Subcutaneous abdominal adipose tissue (tissue), 5 donors: ENCODE measurements at regions not wholly inside any gene's neighbourhood (a gene's known extent, or its start where the extent isn't known, plus 50 kb on each side); places are given as distances from the start of the nearest gene placed in this dataset.
"Not testable (repeated sequence)": the region's sequence is repeated elsewhere in the genome, so short reads cannot be mapped to it uniquely, and the experiment has no call there.

Source experiments
- H3K27ac ChIP-seq: one replicate; pipeline ENCODE4 v1.7.0; 2013; ENCODE audit warnings: low read depth, mild to moderate bottlenecking, inconsistent platforms, low read length, moderate library complexity
- H3K27me3 ChIP-seq, 5 donors: one replicate each; pipeline ENCODE4 v1.7.0; 2013; ENCODE audit warnings: low read length in 5 of 5, inconsistent platforms in 1 of 5; ENCODE audit not compliant: control insufficient read depth in 5 of 5, insufficient read depth in 4 of 5
- H3K36me3 ChIP-seq, 5 donors: one replicate each; pipeline ENCODE4 v1.7.0; 2013; ENCODE audit warnings: low read length in 5 of 5; ENCODE audit not compliant: control insufficient read depth in 5 of 5, insufficient read depth in 5 of 5
- H3K4me1 ChIP-seq, 5 donors: one replicate each; pipeline ENCODE4 v1.7.0; 2013; ENCODE audit warnings: low read length in 5 of 5, mild to moderate bottlenecking in 3 of 5, moderate library complexity in 1 of 5; ENCODE audit not compliant: control insufficient read depth in 5 of 5, insufficient read depth in 5 of 5
- H3K4me3 ChIP-seq, 5 donors: one replicate each; pipeline ENCODE4 v1.7.0; 2013; ENCODE audit warnings: low read length in 5 of 5, low read depth in 1 of 5
- H3K9ac ChIP-seq, 5 donors: one replicate each; pipeline ENCODE4 v1.7.0; 2013; ENCODE audit warnings: low read length in 5 of 5, mild to moderate bottlenecking in 4 of 5, moderate library complexity in 3 of 5
- H3K9me3 ChIP-seq, 5 donors: one replicate each; pipeline ENCODE4 v1.7.0; 2013; ENCODE audit warnings: low read length in 5 of 5; ENCODE audit not compliant: control insufficient read depth in 5 of 5
- donor health status: healthy.
- donor health status: healthy.
- donor health status: healthy.
- donor health status: healthy.
- donor health status: healthy.

DNA sequence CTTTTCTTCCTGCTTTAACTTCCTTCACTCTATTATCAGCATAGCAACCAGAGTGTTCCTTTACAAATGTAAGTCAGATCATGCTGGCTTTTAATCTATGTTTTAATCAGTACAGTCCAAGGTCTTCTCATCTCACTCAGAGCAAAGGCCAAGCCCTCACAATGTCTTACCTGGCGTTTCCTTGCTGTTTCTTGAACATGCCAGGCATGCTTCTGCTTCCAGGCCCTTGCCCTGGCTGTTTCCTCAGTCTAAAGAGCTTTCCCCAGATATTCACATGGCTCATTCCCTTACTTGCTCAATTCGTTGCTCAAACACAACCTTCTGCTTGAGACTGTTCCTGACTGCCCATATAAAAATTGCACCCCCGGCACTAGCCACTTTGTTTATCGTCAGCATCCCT, 121.7 kb upstream of the GLRA1 start:
- no peak overlapping the region for H3K9ac ChIP-seq
- no peaks in the 10 kb centered on the region for H3K36me3 ChIP-seq
- H3K27ac ChIP-seq = no peak overlapping the region
- H3K4me1 ChIP-seq = no peaks in the 10 kb centered on the region
- H3K4me3 ChIP-seq = no peak overlapping the region
- peaks cover 0 to 9% (median 4%) of the 10 kb centered on the region in 5 donors for H3K9me3 ChIP-seq
- H3K27me3 ChIP-seq = no peaks in the 10 kb centered on the region

DNA sequence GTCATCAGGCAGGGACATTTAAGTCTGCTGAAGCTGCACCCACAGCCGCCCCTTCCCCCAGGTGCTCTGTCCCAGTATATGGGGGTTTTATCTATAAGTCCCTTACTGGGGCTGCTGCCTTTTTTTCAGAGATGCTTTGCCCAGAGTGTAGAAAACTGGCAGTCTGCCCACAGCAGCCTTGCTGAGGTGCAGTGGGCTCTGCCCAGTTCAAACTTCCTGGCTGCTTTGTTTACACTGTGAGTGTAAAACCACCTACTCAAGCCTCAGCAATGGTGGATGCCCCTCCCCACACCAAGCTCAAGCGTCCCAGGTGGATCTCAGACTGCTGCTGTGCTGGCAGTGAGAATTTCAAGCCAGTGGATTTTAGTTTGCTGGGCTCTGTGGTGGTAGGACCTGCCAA, 114.2 kb upstream of the GLRA1 start:
- not testable (repeated sequence) for H3K9ac ChIP-seq, H3K27ac ChIP-seq, H3K9me3 ChIP-seq, H3K27me3 ChIP-seq, H3K4me3 ChIP-seq, H3K4me1 ChIP-seq, H3K36me3 ChIP-seq

DNA sequence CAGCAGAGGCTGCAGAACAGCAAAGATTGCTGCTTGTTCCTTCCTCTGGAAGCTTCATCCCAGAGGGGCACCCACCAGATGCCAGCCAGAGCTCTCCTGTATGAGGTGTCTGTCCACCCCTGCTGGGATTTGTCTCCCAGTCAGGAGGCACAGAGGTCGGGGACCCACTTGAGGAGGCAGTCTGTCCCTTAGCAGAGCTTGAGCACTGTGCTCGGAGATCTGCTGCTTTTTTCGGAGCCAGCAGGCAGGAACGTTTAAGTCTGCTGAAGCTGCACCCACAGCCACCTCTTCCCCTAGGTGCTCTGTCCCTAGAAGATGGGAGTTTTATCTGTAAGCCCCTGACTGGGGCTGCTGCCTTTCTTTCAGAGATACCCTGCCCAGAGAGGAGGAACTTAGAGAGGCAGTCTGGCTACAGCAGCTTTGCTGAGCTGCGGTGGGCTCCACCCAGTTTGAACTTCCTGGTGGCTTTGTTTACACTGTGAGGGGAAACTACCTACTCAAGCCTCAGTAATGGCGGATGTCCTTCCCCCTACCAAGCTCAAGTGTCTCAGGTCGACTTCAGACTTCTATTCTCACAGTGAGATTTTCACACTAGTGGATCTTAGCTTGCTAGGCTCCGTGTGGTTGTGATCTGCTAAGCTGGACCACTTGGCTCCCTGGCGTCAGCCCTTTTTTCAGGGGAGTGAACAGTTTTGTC, 101.8 kb upstream of the GLRA1 start:
- H3K9me3 ChIP-seq, H3K27me3 ChIP-seq, H3K4me3 ChIP-seq, H3K9ac ChIP-seq, H3K36me3 ChIP-seq, H3K4me1 ChIP-seq, H3K27ac ChIP-seq: not testable (repeated sequence)

DNA sequence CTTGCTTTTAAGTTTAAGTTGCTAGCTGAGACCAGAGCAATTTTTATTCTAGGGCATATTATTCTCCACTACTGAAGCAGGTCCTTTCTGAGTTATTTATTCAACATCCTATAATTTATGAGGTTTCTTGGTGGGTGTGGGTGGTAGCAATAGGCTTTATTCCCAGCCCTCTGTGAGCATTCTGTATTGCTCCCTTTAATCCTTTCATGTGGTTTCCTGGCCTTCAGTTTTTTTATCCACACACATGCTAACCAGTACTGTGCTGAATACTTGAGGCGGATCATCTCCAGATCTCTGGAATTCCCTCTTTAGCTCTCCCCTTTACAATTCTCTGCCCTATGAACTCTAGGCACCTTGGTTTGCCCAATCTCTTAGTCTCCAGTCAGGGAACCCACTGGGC, 91.8 kb upstream of the GLRA1 start:
- no peaks in the 10 kb centered on the region for H3K4me1 ChIP-seq
- H3K9me3 ChIP-seq = no peaks in the 10 kb centered on the region
- H3K27ac ChIP-seq = no peak overlapping the region
- no peaks in the 10 kb centered on the region for H3K27me3 ChIP-seq
- H3K36me3 ChIP-seq = no peaks in the 10 kb centered on the region
- no peak overlapping the region for H3K4me3 ChIP-seq
- no peak overlapping the region for H3K9ac ChIP-seq

DNA sequence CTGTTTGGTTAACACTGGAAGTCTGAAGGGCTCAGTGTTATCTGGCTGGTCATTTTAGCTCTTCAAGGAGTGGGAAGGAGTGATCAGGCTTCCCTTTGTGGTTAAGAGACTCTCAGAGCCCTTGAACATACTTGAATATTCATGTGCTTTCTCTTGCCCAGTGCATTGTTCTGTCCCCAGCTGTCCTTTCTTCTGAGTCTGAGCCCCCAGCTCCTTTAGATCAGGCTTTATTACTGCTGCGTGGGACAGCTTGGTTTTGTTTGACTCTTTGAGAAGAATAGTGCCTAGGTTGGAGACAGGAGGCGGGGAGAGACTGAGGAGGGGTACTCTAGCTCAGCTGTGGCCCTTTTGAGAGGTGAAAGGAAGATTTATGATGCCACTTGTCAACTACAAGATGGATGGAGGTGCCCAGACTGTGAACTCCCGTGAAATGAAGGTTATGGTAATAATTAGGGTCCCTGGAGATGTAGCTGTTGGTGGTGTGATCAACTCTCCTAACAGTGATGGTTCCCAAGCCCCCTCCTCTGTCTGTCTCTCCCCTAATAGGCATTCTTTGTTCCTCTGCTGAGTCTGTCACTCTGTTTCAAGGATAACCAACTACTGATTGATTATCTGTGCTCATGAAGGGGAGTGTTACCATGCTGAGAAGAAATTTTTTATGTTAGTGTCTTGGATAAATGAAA, 83.1 kb upstream of the GLRA1 start:
- Histone ChIP-seq H3K27ac (no peak overlapping the region), H3K4me1 (no peaks in the 10 kb centered on the region), H3K4me3 (no peak overlapping the region), H3K36me3 (no peaks in the 10 kb centered on the region), H3K27me3 (no peaks in the 10 kb centered on the region), H3K9ac (no peak overlapping the region), H3K9me3 (no peaks in the 10 kb centered on the region)

DNA sequence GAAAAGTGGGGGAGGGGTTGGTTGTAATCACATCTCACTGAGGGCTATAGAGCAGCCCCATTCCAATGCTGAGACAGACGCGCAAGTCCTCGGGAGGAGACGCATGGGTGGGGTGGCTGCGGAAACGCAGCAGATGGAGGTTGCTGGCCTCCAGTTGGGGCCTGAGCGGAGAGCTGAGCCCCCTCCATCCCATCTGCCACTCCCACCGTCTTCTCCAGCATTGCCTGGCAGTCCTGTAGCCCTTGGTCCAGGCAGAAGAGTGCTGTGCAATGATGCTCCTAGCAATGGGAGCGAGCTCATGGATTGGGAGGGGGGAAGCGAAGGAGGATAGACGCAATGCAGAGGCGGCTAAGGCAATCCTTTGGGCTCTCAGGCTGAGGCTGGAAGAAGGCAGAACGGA, 79.4 kb upstream of the GLRA1 start:
- no peaks in the 10 kb centered on the region for H3K27me3 ChIP-seq

More for the DNA sequence above, 79.4 kb upstream of the GLRA1 start:
- H3K36me3 ChIP-seq = no peaks in the 10 kb centered on the region
- H3K9ac ChIP-seq = no peak overlapping the region
- H3K4me3 ChIP-seq = no peak overlapping the region
- H3K4me1 ChIP-seq = no peaks in the 10 kb centered on the region
- peaks cover 3 to 7% (median 5%) of the 10 kb centered on the region in 5 donors for H3K9me3 ChIP-seq
- no peak overlapping the region for H3K27ac ChIP-seq
